ENCODE measurements at regions not wholly inside any gene's neighbourhood (a gene's known extent, or its start where the extent isn't known, plus 50 kb on each side); places are given as distances from the start of the nearest gene placed in this dataset.
"Not testable (repeated sequence)": the region's sequence is repeated elsewhere in the genome, so short reads cannot be mapped to it uniquely, and the experiment has no call there.

- H3K4me1 ChIP-seq: no peaks in the 10 kb centered on the region
- TF ChIP-seq POLR2AphosphoS5 (IDR thresholded peaks at IDR 0.05) (no peak), EP300 (IDR thresholded peaks at IDR 0.05) (no peak), POLR2A (IDR thresholded peaks at IDR 0.05) (no peak), CTCF (IDR thresholded peaks at IDR 0.05) (no peak)
- H3K9me3 ChIP-seq: no peaks in the 10 kb centered on the region
- intact Hi-C loops (cut with DNase I; ENCODE audit: low total_unique reads): no loop called here
- H3K27me3 ChIP-seq: no peaks in the 10 kb centered on the region
- no peaks in the 10 kb centered on the region for H3K36me3 ChIP-seq
- no peak overlapping the region for H3K27ac ChIP-seq
- no peak for DNase-seq
- no peak overlapping the region for H3K4me3 ChIP-seq
These were observed 77.2 kb downstream of the PRSS23 start for GRCh38 chr11:86877503-86877902.

- H3K36me3 ChIP-seq; H3K9me3 ChIP-seq; H3K27me3 ChIP-seq; H3K4me1 ChIP-seq; H3K27ac ChIP-seq; DNase-seq; H3K4me3 ChIP-seq; intact Hi-C loops (cut with DNase I; ENCODE audit: low total_unique reads): not testable (repeated sequence)
- WGBS, 5 donors: 96 to 97% (median 97%) methylated on average over 6 to 12 of the region's 26 CpGs; no CpG with 5 or more reads in 2 of the 5 donors
These were observed 76.0 kb downstream of the FZD4 start for GRCh38 chr11:86879241-86879640.

- 90 to 96% (median 94%) methylated on average over 3 of the region's 3 CpGs for WGBS, 5 donors
- no peak overlapping the region for H3K27ac ChIP-seq
- no peak for DNase-seq
These were observed 69.9 kb downstream of the FZD4 start for GRCh38 chr11:86885311-86885710.

GRCh38 chr11:86888164-86889000, 66.8 kb downstream of the FZD4 start:
- 72 to 80% (median 80%) methylated on average over 5 of the region's 5 CpGs for WGBS, 5 donors
- intact Hi-C loops (cut with DNase I; ENCODE audit: low total_unique reads): no loop called here

More at GRCh38 chr11:86885311-86885710, 69.9 kb downstream of the FZD4 start:
- Histone ChIP-seq H3K9me3 (no peaks in the 10 kb centered on the region), H3K4me3 (no peak overlapping the region), H3K36me3 (no peaks in the 10 kb centered on the region), H3K4me1 (no peaks in the 10 kb centered on the region), H3K27me3 (no peaks in the 10 kb centered on the region)
- TF ChIP-seq POLR2A (IDR thresholded peaks at IDR 0.05) (no peak), POLR2AphosphoS5 (IDR thresholded peaks at IDR 0.05) (no peak), EP300 (IDR thresholded peaks at IDR 0.05) (no peak), CTCF (IDR thresholded peaks at IDR 0.05) (no peak)
- intact Hi-C loops (cut with DNase I; ENCODE audit: low total_unique reads): no loop called here

More at GRCh38 chr11:86888164-86889000, 66.8 kb downstream of the FZD4 start:
- Histone ChIP-seq H3K4me1 (no peaks in the 10 kb centered on the region), H3K9me3 (no peaks in the 10 kb centered on the region), H3K4me3 (no peak overlapping the region), H3K27ac (no peak overlapping the region), H3K36me3 (no peaks in the 10 kb centered on the region), H3K27me3 (no peaks in the 10 kb centered on the region)
- TF ChIP-seq POLR2AphosphoS5 (IDR thresholded peaks at IDR 0.05) (no peak), EP300 (IDR thresholded peaks at IDR 0.05) (no peak), POLR2A (IDR thresholded peaks at IDR 0.05) (no peak), CTCF (IDR thresholded peaks at IDR 0.05) (no peak)
- DNase-seq: no peak

Data from stomach (tissue), 8 donors.